ENCODE measurements at regions not wholly inside any gene's neighbourhood (a gene's known extent, or its start where the extent isn't known, plus 50 kb on each side); places are given as distances from the start of the nearest gene placed in this dataset.

- no peak for ATAC-seq
- Mint-ChIP-seq H3K4me3 (no peak overlapping the region), H3K36me3 (no peaks in the 10 kb centered on the region), H3K4me1 (0 out of 2 replicates have a peak, but pooled peaks cover 3% of the 10 kb centered on the region), H3K27me3 (ENCODE audit: low read depth) (no peaks in the 10 kb centered on the region), H3K9me3 (no peaks in the 10 kb centered on the region), H3K27ac (no peak overlapping the region)
- ChIA-PET CTCF (no interaction called here), POLR2A (no interaction called here)
- DNase-seq (ENCODE audit: low spot score): no peak
- TF ChIP-seq OVOL2 (CRISPR knock-in tag; IDR thresholded peaks at IDR 0.05; ENCODE audit: borderline replicate concordance): no peak
- TF ChIP-seq ATF3 (CRISPR knock-in tag; conservative IDR thresholded peaks at IDR 0.05): no peak
- TF ChIP-seq ZNF396 (CRISPR knock-in tag; IDR thresholded peaks at IDR 0.05; ENCODE audit: borderline replicate concordance): no peak
- TF ChIP-seq ATF6 (CRISPR knock-in tag; IDR thresholded peaks at IDR 0.05): no peak
- no peak for TF ChIP-seq ZNF263 (CRISPR knock-in tag; IDR thresholded peaks at IDR 0.05; ENCODE audit: low read depth)
- TF ChIP-seq PREB (CRISPR knock-in tag; IDR thresholded peaks at IDR 0.05; ENCODE audit: borderline replicate concordance): no peak
- TF ChIP-seq ZMAT4 (CRISPR knock-in tag; IDR thresholded peaks at IDR 0.05): no peak
- no peak for TF ChIP-seq ZNF423 (CRISPR knock-in tag; IDR thresholded peaks at IDR 0.05)
- TF ChIP-seq ZNF121 (CRISPR knock-in tag; IDR thresholded peaks at IDR 0.05): no peak
Observed at GRCh38 chr3:176690083-176690869, 507.0 kb downstream of the TBL1XR1 start.

- no peak for ATAC-seq
- ChIA-PET CTCF (no interaction called here), POLR2A (no interaction called here)
- no peaks in the 10 kb centered on the region for H3K36me3 Mint-ChIP-seq
- 0 out of 2 replicates have a peak, but pooled peaks cover 3% of the 10 kb centered on the region for H3K4me1 Mint-ChIP-seq
- TF ChIP-seq NR1H2 (CRISPR knock-in tag; IDR thresholded peaks at IDR 0.05) (no peak), NFYB (CRISPR knock-in tag; conservative IDR thresholded peaks at IDR 0.05; ENCODE audit: low read depth) (no peak), CTCF (IDR thresholded peaks at IDR 0.05) (no peak), FOXJ3 (CRISPR knock-in tag; IDR thresholded peaks at IDR 0.05; ENCODE audit: borderline replicate concordance) (no peak), ZBTB43 (CRISPR knock-in tag; IDR thresholded peaks at IDR 0.05) (no peak), E2F5 (CRISPR knock-in tag; IDR thresholded peaks at IDR 0.05) (no peak), ZNF263 (CRISPR knock-in tag; IDR thresholded peaks at IDR 0.05; ENCODE audit: low read depth) (no peak), ZNF423 (CRISPR knock-in tag; IDR thresholded peaks at IDR 0.05) (no peak)
- H3K27ac Mint-ChIP-seq: no peak overlapping the region
- no peak overlapping the region for H3K4me3 Mint-ChIP-seq
- peaks cover 10% of the 10 kb centered on the region for H3K9me3 Mint-ChIP-seq
- no peaks in the 10 kb centered on the region for H3K27me3 Mint-ChIP-seq (ENCODE audit: low read depth)
- no peak for DNase-seq (ENCODE audit: low spot score)
Observed at GRCh38 chr3:176687754-176688153, 509.5 kb downstream of the TBL1XR1 start.

Measured in WTC11 (cell line).